VCaP (cell line): ENCODE measurements at regions not wholly inside any gene's neighbourhood (a gene's known extent, or its start where the extent isn't known, plus 50 kb on each side); places are given as distances from the start of the nearest gene placed in this dataset.

ENCODE experiments used
- H3K27ac ChIP-seq: fragments of 450-650 bp; 2 replicates; pipeline ENCODE4 v1.5.1; 2017
- TF ChIP-seq, protein P1 (sequence below): fragments of 450-650 bp; conservative IDR thresholded peaks from 2 replicates; pipeline ENCODE4 v1.5.1; 2017; ENCODE audit warnings: mild to moderate bottlenecking, moderate library complexity

DNA sequence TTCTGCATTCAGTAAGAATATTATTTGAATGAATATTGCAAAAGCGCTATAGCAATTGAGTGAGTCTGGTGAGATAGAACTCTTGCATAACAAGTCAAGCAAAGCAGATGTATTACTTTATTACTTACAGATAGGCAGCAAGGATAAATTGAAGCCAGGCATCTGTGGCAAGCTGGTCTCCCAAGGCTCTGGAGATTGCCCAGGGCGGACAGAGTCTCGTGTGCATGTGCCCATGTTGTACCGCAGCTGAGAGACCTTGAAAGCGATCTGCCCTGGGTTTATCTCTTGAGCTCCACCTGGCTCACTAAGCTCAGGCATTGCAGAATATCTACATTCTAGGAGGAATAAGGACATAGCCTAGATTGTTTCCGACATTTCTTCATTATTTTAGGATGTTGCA is 591.6 kb downstream of the ISL1 start:
- TF ChIP-seq, protein P1, sequence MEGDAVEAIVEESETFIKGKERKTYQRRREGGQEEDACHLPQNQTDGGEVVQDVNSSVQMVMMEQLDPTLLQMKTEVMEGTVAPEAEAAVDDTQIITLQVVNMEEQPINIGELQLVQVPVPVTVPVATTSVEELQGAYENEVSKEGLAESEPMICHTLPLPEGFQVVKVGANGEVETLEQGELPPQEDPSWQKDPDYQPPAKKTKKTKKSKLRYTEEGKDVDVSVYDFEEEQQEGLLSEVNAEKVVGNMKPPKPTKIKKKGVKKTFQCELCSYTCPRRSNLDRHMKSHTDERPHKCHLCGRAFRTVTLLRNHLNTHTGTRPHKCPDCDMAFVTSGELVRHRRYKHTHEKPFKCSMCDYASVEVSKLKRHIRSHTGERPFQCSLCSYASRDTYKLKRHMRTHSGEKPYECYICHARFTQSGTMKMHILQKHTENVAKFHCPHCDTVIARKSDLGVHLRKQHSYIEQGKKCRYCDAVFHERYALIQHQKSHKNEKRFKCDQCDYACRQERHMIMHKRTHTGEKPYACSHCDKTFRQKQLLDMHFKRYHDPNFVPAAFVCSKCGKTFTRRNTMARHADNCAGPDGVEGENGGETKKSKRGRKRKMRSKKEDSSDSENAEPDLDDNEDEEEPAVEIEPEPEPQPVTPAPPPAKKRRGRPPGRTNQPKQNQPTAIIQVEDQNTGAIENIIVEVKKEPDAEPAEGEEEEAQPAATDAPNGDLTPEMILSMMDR: no peak
- H3K27ac ChIP-seq: no peak overlapping the region

DNA sequence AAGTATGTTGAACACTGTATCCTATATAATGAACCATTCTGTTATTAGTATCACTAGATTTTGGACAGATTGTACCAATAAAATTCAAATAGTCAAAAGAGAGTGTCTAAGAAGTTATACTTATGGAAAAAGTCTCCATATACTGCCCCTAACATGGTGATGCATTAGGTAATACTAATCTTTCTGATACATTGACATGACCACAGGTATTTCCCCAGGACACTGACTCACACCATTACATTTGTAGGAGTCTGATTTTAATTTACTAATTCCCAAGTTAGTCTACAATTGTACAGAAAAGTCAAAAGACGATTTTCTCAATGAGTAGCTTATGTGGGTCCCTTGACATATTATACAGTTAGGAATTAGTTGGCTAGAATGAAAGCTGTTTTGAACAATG is 593.8 kb downstream of the ISL1 start:
- H3K27ac ChIP-seq: no peak overlapping the region
- TF ChIP-seq, protein P1: no peak

DNA sequence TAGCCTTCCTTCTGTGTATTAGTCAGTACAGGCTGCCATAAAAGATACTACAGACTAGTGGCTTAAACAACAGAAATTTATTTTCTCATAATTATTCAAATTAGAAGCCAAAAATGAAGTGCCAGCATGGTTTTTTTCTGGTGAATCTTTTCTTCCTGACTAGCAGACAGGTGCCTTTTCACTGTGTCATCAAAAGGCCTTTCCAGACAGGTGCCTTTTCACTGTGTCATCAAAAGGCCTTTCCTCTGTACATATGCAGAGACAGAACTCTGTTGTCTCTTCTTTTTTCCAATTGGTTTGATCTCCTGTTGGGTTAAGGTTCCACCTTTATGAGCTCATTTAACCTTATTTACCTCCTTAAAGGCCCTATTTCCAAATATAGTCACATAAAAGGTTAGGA is 599.9 kb downstream of the ISL1 start:
- H3K27ac ChIP-seq: no peak overlapping the region
- TF ChIP-seq, protein P1: no peak

DNA sequence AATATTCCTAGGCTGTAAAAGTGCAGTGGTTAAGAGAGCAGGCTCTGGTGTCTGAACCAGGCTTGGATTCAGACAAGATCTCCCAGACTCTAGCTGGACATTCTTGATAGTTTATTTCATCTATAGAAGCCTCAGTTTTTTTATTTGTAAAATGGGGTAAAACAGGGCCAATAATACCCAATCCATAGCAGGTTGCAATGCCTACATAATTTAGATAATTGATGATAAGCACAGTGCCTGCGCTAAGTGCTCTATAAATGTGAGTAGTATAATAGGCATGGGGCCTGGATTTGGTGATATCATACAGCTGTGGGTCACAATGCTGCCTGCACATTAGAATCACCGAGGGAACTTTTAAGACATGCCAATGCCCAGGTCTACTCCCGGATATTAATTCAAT is 603.5 kb downstream of the ISL1 start:
- TF ChIP-seq, protein P1: no peak

DNA sequence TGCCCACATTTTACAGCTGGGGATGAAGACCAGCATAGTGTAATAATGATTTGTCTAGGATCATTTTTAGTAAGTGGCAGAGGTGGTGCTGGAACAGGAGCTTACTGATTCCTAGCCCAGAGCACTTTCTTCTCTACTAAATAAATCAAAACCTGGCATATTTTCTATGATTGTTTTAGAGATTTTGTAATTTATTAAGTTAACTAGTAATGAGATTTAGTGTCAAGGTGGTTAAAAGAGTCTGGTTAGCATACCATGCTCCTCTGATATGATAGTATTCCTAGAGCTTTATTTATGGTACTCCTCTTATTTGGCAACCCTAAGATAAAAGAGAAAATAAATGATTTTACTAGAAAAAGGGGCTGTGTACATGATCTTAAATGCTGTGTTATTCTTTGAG is 604.0 kb downstream of the ISL1 start:
- H3K27ac ChIP-seq: no peak overlapping the region
- TF ChIP-seq, protein P1: no peak

More for the DNA sequence above, 603.5 kb downstream of the ISL1 start:
- H3K27ac ChIP-seq: no peak overlapping the region

DNA sequence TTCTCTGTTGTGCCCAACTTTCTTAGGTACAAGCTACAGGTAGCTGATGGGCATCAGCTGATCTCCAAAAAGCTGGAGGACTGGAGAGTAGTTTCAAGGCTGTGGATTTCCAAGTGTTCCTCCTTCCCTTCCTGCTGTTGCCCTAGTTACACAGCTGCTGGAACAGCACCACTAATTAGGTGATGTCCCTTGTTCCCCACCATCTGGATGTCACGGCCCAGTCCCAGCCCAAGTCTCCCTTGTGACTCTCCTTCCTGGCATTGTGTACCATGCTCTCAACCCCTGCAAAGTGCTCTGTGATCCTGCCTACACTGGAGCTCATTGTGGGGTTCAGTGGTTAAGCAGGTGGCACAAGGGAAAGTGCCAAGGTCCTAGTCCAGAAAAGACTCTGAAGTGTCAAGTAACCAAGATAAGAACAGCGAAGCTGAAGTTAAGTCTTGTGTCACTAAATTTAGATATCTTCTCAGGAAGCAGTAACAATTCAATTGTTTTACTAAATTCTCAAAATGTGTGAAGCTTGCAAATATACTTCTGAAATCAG is 604.5 kb downstream of the ISL1 start:
- no peak overlapping the region for H3K27ac ChIP-seq
- TF ChIP-seq, protein P1: no peak

DNA sequence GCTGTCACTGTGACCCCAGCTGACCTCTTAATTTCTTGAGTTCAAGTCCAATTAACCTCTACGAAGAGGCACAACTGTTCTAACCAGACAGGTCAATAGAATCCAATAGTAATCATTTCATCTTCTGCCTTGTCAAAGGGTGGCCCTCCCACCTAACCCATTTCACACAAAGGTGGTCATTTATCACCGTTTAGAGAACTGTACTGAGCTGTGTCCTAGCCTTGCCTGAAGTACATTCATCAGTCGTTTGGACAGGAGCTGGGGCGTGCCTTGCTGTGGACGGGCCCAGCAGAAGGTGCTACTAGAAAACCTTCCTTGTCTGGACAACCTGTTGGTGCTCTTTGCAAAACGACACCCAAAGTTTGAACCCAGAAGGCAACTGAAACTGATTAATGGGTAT is 605.4 kb downstream of the ISL1 start:
- H3K27ac ChIP-seq: no peak overlapping the region
- TF ChIP-seq, protein P1: no peak
